HEK293T (cell line): ENCODE measurements at regions not wholly inside any gene's neighbourhood (a gene's known extent, or its start where the extent isn't known, plus 50 kb on each side); places are given as distances from the start of the nearest gene placed in this dataset.

ENCODE experiments used
- ARNT ChIP-seq: fragments of 450-650 bp; IDR thresholded peaks from 2 replicates; pipeline ENCODE4 v1.6.1; 2017; ENCODE audit warnings: mild to moderate bottlenecking
- BHLHE40 ChIP-seq: fragments of 450-650 bp; IDR thresholded peaks from 2 replicates; pipeline ENCODE4 v1.6.1; 2016; ENCODE audit warnings: mild to moderate bottlenecking, moderate library complexity, borderline replicate concordance
- CTBP1 ChIP-seq: fragments of 450-650 bp; IDR thresholded peaks from 2 replicates; pipeline ENCODE4 v1.6.1; 2016; ENCODE audit warnings: borderline replicate concordance
- ELF4 ChIP-seq: fragments of 450-650 bp; IDR thresholded peaks from 2 replicates; pipeline ENCODE4 v1.6.1; 2017; ENCODE audit warnings: antibody characterized with exemption
- FOXK2 ChIP-seq: fragments of 450-650 bp; IDR thresholded peaks from 2 replicates; pipeline ENCODE4 v1.6.1; 2016; ENCODE audit warnings: mild to moderate bottlenecking
- FOXM1 ChIP-seq: fragments of 450-650 bp; IDR thresholded peaks from 2 replicates; pipeline ENCODE4 v1.6.1; 2017; ENCODE audit warnings: mild to moderate bottlenecking, borderline replicate concordance
- HDGF ChIP-seq: fragments of 450-650 bp; IDR thresholded peaks from 2 replicates; pipeline ENCODE4 v1.6.1; 2017; ENCODE audit warnings: antibody characterized with exemption, borderline replicate concordance
- L3MBTL2 ChIP-seq: fragments of 450-650 bp; conservative IDR thresholded peaks from 2 replicates; pipeline ENCODE4 v1.6.1; 2016; ENCODE audit warnings: mild to moderate bottlenecking
- NFRKB ChIP-seq: fragments of 450-650 bp; IDR thresholded peaks from 2 replicates; pipeline ENCODE4 v1.6.1; 2016; ENCODE audit warnings: mild to moderate bottlenecking, moderate library complexity
- PKNOX1 ChIP-seq: fragments of 450-650 bp; IDR thresholded peaks from 2 replicates; pipeline ENCODE4 v1.6.1; 2016
- SP1 ChIP-seq: fragments of 450-650 bp; IDR thresholded peaks from 2 replicates; pipeline ENCODE4 v1.6.1; 2017
- SUZ12 ChIP-seq: fragments of 450-650 bp; IDR thresholded peaks from 2 replicates; pipeline ENCODE4 v1.6.1; 2016; ENCODE audit warnings: mild to moderate bottlenecking
- TARDBP ChIP-seq: fragments of 450-650 bp; IDR thresholded peaks from 2 replicates; pipeline ENCODE4 v1.6.1; 2016
- ZNF384 ChIP-seq: fragments of 450-650 bp; IDR thresholded peaks from 2 replicates; pipeline ENCODE4 v1.6.1; 2016

GRCh38 chr2:78540255-78540654, 485.2 kb upstream of the REG3G start:
- TF ChIP-seq SP1: no peak
- TF ChIP-seq L3MBTL2: no peak
- no peak for TF ChIP-seq NFRKB
- no peak for TF ChIP-seq CTBP1
- TF ChIP-seq FOXK2: no peak
- TF ChIP-seq BHLHE40: no peak
- TF ChIP-seq TARDBP: no peak
- TF ChIP-seq SUZ12: no peak
- TF ChIP-seq ELF4: no peak
- TF ChIP-seq ZNF384: no peak
- no peak for TF ChIP-seq FOXM1
- no peak for TF ChIP-seq PKNOX1
- no peak for TF ChIP-seq HDGF
- TF ChIP-seq ARNT: no peak
